Upper lobe of left lung (tissue), 6 donors: ENCODE measurements at regions not wholly inside any gene's neighbourhood (a gene's known extent, or its start where the extent isn't known, plus 50 kb on each side); places are given as distances from the start of the nearest gene placed in this dataset.

Experiments
- ATAC-seq, 2 donors: fragments of 200-7000 bp; cut with Tn5 transposase; one replicate each; pipeline ENCODE4 v1.9.1; 2022; ENCODE audit warnings: mild to moderate bottlenecking in 2 of 2, moderate library complexity in 2 of 2; ENCODE audit not compliant: low FRiP score in 2 of 2
- DNase-seq, 2 donors: peaks; one replicate each; pipeline ENCODE4 v3.0.0-alpha.2; 2019 to 2020
- H3K27ac ChIP-seq, 4 donors: fragments of 200-600 bp; sonication (generic); one replicate each; pipeline ENCODE4 v1.5.1; 2016 to 2019
- H3K27me3 ChIP-seq, 4 donors: fragments of 200-600 bp; sonication (generic); one replicate each; pipeline ENCODE4 v1.5.1; 2017 to 2019
- H3K36me3 ChIP-seq, 4 donors: fragments of 200-600 bp; sonication (generic); one replicate each; pipeline ENCODE4 v1.5.1; 2016 to 2019
- H3K4me1 ChIP-seq, 4 donors: fragments of 200-600 bp; sonication (generic); one replicate each; pipeline ENCODE4 v1.5.1; 2018 to 2019
- H3K4me3 ChIP-seq, 4 donors: fragments of 200-600 bp; sonication (generic); one replicate each; pipeline ENCODE4 v1.5.1; 2017 to 2019; ENCODE audit warnings: mild to moderate bottlenecking in 2 of 4, moderate library complexity in 1 of 4
- H3K9me3 ChIP-seq, 4 donors: fragments of 200-600 bp; sonication (generic); one replicate each; pipeline ENCODE4 v1.5.1; 2018 to 2019
- CTCF ChIP-seq, 6 experiments: fragments of 450-650 bp in 4 of 6; fragments of 200-600 bp in 2 of 6; sonication (generic) in 2 of 6; IDR thresholded peaks; one replicate each; pipeline ENCODE4 v1.5.1; 2016 to 2019; ENCODE audit warnings: antibody characterized with exemption in 6 of 6
- EP300 ChIP-seq, 4 donors: sonication (generic); formaldehyde crosslinking; IDR thresholded peaks; one replicate each; pipeline ENCODE4 v1.5.1; 2017; ENCODE audit warnings: antibody characterized with exemption in 4 of 4, control low read depth in 2 of 4
- POLR2A ChIP-seq, 4 donors: fragments of 450-650 bp; IDR thresholded peaks; one replicate each; pipeline ENCODE4 v1.5.1; 2016 to 2017; ENCODE audit warnings: antibody characterized with exemption in 4 of 4, mild to moderate bottlenecking in 2 of 4
- POLR2AphosphoS5 ChIP-seq, 2 donors: sonication (generic); formaldehyde crosslinking; IDR thresholded peaks; one replicate each; pipeline ENCODE4 v1.5.1; 2017; ENCODE audit warnings: antibody characterized with exemption in 2 of 2
- WGBS, 2 donors: methylation state at CpG; one replicate each; pipeline ENCODE4 v1.1.5; 2017 to 2018; 5-methylcytosine and 5-hydroxymethylcytosine counted together
- donor health status: DM: no; HTN: no; CAD: no; lungs with moderate emphysema.
- donor health status: DM: no; HTN: yes; CAD: no; lungs with severe emphysema.

- H3K9me3 ChIP-seq = no peaks in the 10 kb centered on the region
- DNase-seq = no peak
- no peak for ATAC-seq
- H3K4me1 ChIP-seq = no peaks in the 10 kb centered on the region
- no peak overlapping the region for H3K27ac ChIP-seq
- H3K36me3 ChIP-seq = no peaks in the 10 kb centered on the region
- H3K4me3 ChIP-seq = no peak overlapping the region
- TF ChIP-seq POLR2AphosphoS5 (IDR thresholded peaks at IDR 0.05) = no peak
- TF ChIP-seq POLR2A (IDR thresholded peaks at IDR 0.05) = no peak
- no peak for TF ChIP-seq CTCF (IDR thresholded peaks at IDR 0.05)
- TF ChIP-seq EP300 (IDR thresholded peaks at IDR 0.05) = no peak
- WGBS, 2 donors = 42 to 64% methylated on average over 1 of the region's 1 CpG
- H3K27me3 ChIP-seq = no peaks in the 10 kb centered on the region
Observed at GRCh38 chr21:17050156-17050555, 462.7 kb upstream of the CXADR start.

DNA sequence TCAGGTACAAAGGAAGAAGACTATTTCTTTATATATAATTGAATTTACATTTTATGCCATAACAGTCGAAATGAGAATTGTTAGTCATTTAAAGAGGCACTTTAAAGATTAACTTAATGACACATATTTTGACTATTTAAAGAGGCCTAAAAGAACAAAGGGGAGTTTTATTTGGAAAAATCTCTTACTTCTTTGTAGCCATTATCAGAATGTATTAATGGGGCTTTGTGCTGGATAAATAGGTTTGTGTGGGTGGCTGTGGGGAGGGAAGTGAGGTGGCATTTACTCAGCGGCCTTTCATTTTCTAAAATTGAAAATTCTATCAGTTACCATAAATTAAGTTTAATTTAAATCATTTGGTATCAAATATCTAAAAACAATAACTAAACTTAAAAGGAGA, 462.2 kb upstream of the CXADR start:
- ATAC-seq (no peak), DNase-seq (no peak)
- WGBS, 2 donors = 79 to 84% methylated on average over 2 of the region's 2 CpGs
- Histone ChIP-seq H3K4me1 (no peaks in the 10 kb centered on the region), H3K9me3 (no peaks in the 10 kb centered on the region), H3K36me3 (no peaks in the 10 kb centered on the region), H3K27ac (no peak overlapping the region), H3K4me3 (no peak overlapping the region), H3K27me3 (no peaks in the 10 kb centered on the region)
- TF ChIP-seq CTCF (IDR thresholded peaks at IDR 0.05) (no peak), POLR2AphosphoS5 (IDR thresholded peaks at IDR 0.05) (no peak), POLR2A (IDR thresholded peaks at IDR 0.05) (no peak), EP300 (IDR thresholded peaks at IDR 0.05) (no peak)

DNA sequence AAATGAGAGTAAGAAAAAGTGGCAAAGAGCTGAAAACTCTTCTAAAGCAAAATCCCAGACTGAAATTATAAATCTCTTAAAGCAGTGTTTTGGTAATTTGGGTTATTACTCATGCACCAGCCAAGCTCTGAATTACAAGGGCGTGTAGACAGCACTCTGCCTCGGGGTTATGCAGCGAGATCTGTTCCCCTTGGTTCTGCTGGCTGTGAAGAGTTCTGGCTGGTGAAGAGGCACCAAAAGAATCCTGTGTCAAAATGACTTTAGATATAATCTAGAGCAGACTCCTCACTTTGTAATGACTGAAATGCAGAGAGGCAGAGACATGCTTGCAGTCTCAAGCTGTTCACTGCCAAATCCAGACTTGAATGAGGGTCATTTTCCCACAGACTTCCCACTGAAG, 461.8 kb upstream of the CXADR start:
- ATAC-seq = no peak
- no peaks in the 10 kb centered on the region for H3K27me3 ChIP-seq
- no peak for TF ChIP-seq EP300 (IDR thresholded peaks at IDR 0.05)
- TF ChIP-seq POLR2A (IDR thresholded peaks at IDR 0.05) = no peak
- no peak for TF ChIP-seq POLR2AphosphoS5 (IDR thresholded peaks at IDR 0.05)
- no peak for TF ChIP-seq CTCF (IDR thresholded peaks at IDR 0.05)
- no peaks in the 10 kb centered on the region for H3K9me3 ChIP-seq
- H3K4me1 ChIP-seq = no peaks in the 10 kb centered on the region
- DNase-seq = no peak
- H3K4me3 ChIP-seq = no peak overlapping the region
- no peak overlapping the region for H3K27ac ChIP-seq
- 61 to 75% methylated on average over 3 of the region's 3 CpGs for WGBS, 2 donors
- no peaks in the 10 kb centered on the region for H3K36me3 ChIP-seq

DNA sequence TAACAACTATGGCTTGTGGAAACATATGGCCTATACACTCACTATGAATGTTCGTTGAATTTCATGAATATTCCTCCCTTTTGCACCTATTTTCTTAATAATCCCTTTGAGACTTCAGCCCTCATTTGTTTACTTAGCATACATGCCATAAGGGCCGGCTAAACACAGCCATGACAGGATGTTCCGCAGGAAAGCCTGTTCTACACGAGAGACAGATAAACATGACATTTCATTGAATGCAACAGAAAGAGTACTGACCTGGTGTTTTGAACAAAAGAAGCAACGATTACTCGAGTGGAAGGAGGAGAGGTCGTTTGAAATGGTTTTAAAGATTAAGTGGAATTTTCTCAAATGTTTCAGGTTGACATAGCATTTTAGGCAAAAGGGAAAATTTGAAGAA, 459.5 kb upstream of the CXADR start:
- H3K27me3 ChIP-seq = no peaks in the 10 kb centered on the region
- DNase-seq (no peak), ATAC-seq (no peak)
- no peaks in the 10 kb centered on the region for H3K4me1 ChIP-seq
- TF ChIP-seq POLR2AphosphoS5 (IDR thresholded peaks at IDR 0.05) (no peak), POLR2A (IDR thresholded peaks at IDR 0.05) (no peak), CTCF (IDR thresholded peaks at IDR 0.05) (no peak), EP300 (IDR thresholded peaks at IDR 0.05) (no peak)
- 34 to 39% methylated on average over 7 of the region's 7 CpGs for WGBS, 2 donors
- H3K36me3 ChIP-seq = no peaks in the 10 kb centered on the region
- H3K9me3 ChIP-seq = no peaks in the 10 kb centered on the region
- no peak overlapping the region for H3K4me3 ChIP-seq
- no peak overlapping the region for H3K27ac ChIP-seq

- no peak overlapping the region for H3K27ac ChIP-seq
- no peaks in the 10 kb centered on the region for H3K4me1 ChIP-seq
- no peaks in the 10 kb centered on the region for H3K27me3 ChIP-seq
- no peak overlapping the region for H3K4me3 ChIP-seq
- 60 to 70% methylated on average over 1 of the region's 1 CpG for WGBS, 2 donors
- DNase-seq = no peak
- ATAC-seq = no peak
- H3K9me3 ChIP-seq = no peaks in the 10 kb centered on the region
- H3K36me3 ChIP-seq = no peaks in the 10 kb centered on the region
- no peak for TF ChIP-seq POLR2AphosphoS5 (IDR thresholded peaks at IDR 0.05)
Observed at GRCh38 chr21:17059936-17060335, 452.9 kb upstream of the CXADR start.
